H9 (cell line): ENCODE measurements at regions not wholly inside any gene's neighbourhood (a gene's known extent, or its start where the extent isn't known, plus 50 kb on each side); places are given as distances from the start of the nearest gene placed in this dataset.

ENCODE experiments used
- DNase-seq: peaks from one replicate; pipeline ENCODE4 v3.0.0-alpha.2; 2017
- H2AFZ ChIP-seq: one replicate; pipeline ENCODE4 v1.6.1; 2013; ENCODE audit warnings: mild to moderate bottlenecking, low read length, control low read depth, moderate library complexity
- H2AK5ac ChIP-seq: 2 replicates; pipeline ENCODE4 v1.6.1; 2013; ENCODE audit warnings: low read length, control low read depth, mixed read lengths; ENCODE audit not compliant: insufficient read length
- H2BK120ac ChIP-seq: one replicate; pipeline ENCODE4 v1.6.1; 2013; ENCODE audit warnings: low read depth, mild to moderate bottlenecking, low read length, control low read depth, inconsistent platforms; ENCODE audit not compliant: poor library complexity, severe bottlenecking
- H2BK12ac ChIP-seq: 2 replicates; pipeline ENCODE4 v1.6.1; 2013; ENCODE audit warnings: low read length, control low read depth, mixed read lengths, low read depth; ENCODE audit not compliant: insufficient read length
- H2BK15ac ChIP-seq: 2 replicates; pipeline ENCODE4 v1.6.1; 2013; ENCODE audit warnings: low read depth, low read length, control low read depth
- H2BK20ac ChIP-seq: one replicate; pipeline ENCODE4 v1.6.1; 2013; ENCODE audit warnings: low read depth, mild to moderate bottlenecking, low read length, control low read depth, inconsistent platforms; ENCODE audit not compliant: poor library complexity, severe bottlenecking
- H2BK5ac ChIP-seq: 2 replicates; pipeline ENCODE4 v1.6.1; 2013; ENCODE audit warnings: low read length, control low read depth, mixed read lengths; ENCODE audit not compliant: insufficient read length
- H3K14ac ChIP-seq: 2 replicates; pipeline ENCODE4 v1.6.1; 2013; ENCODE audit warnings: low read length, control low read depth; ENCODE audit not compliant: insufficient read depth
- H3K18ac ChIP-seq: 2 replicates; pipeline ENCODE4 v1.6.1; 2013; ENCODE audit warnings: low read depth, mild to moderate bottlenecking, mixed read lengths, low read length, control low read depth; ENCODE audit not compliant: insufficient read length
- H3K23ac ChIP-seq: 2 replicates; pipeline ENCODE4 v1.6.1; 2013; ENCODE audit warnings: low read length, control low read depth, mixed read lengths, low read depth; ENCODE audit not compliant: insufficient read length
- H3K23me2 ChIP-seq: 2 replicates; pipeline ENCODE4 v1.6.1; 2013; ENCODE audit warnings: low read depth, mild to moderate bottlenecking, mixed read lengths, low read length, control low read depth; ENCODE audit not compliant: insufficient read length, poor library complexity, severe bottlenecking
- H3K27ac ChIP-seq: 2 replicates; pipeline ENCODE4 v1.5.1; 2013; ENCODE audit warnings: low read length, control low read depth, mixed read lengths, low read depth; ENCODE audit not compliant: insufficient read length
- H3K27me3 ChIP-seq: 2 replicates; pipeline ENCODE4 v1.6.1; 2013; ENCODE audit warnings: low read length, control low read depth, inconsistent platforms; ENCODE audit not compliant: insufficient read depth
- H3K4ac ChIP-seq: 2 replicates; pipeline ENCODE4 v1.6.1; 2013; ENCODE audit warnings: low read depth, mild to moderate bottlenecking, control low read depth, inconsistent platforms, low read length, moderate library complexity
- H3K4me1 ChIP-seq: 2 replicates; pipeline ENCODE4 v1.6.1; 2013; ENCODE audit warnings: low read length, control low read depth, inconsistent platforms; ENCODE audit not compliant: insufficient read depth
- H3K4me2 ChIP-seq: 2 replicates; pipeline ENCODE4 v1.6.1; 2013; ENCODE audit warnings: low read length, control low read depth, mixed read lengths; ENCODE audit not compliant: insufficient read length, insufficient read depth
- H3K56ac ChIP-seq: 2 replicates; pipeline ENCODE4 v1.6.1; 2013; ENCODE audit warnings: low read depth, mild to moderate bottlenecking, mixed read lengths, low read length, control low read depth; ENCODE audit not compliant: insufficient read length
- H3K79me1 ChIP-seq: 2 replicates; pipeline ENCODE4 v1.6.1; 2013; ENCODE audit warnings: low read depth, mild to moderate bottlenecking, moderate library complexity, low read length, control low read depth, inconsistent platforms; ENCODE audit not compliant: insufficient read depth, poor library complexity, severe bottlenecking
- H3K79me2 ChIP-seq: 2 replicates; pipeline ENCODE4 v1.6.1; 2013; ENCODE audit warnings: low read length, control low read depth, inconsistent platforms; ENCODE audit not compliant: insufficient read depth
- H3K9ac ChIP-seq: 2 replicates; pipeline ENCODE4 v1.6.1; 2013; ENCODE audit warnings: low read length, control low read depth, mixed read lengths; ENCODE audit not compliant: insufficient read length; ENCODE audit errors: extremely low read depth
- H3K9me3 ChIP-seq: one replicate; pipeline ENCODE4 v1.6.1; 2013; ENCODE audit warnings: low read depth, low read length, inconsistent platforms; ENCODE audit not compliant: control insufficient read depth
- H3T11ph ChIP-seq: one replicate; pipeline ENCODE4 v1.6.1; 2013; ENCODE audit warnings: mild to moderate bottlenecking, low read length, control low read depth, inconsistent platforms
- H4K20me1 ChIP-seq: one replicate; pipeline ENCODE4 v1.6.1; 2013; ENCODE audit not compliant: control insufficient read depth, insufficient read length, insufficient read depth
- H4K5ac ChIP-seq: 2 replicates; pipeline ENCODE4 v1.6.1; 2013; ENCODE audit warnings: low read depth, mild to moderate bottlenecking, mixed read lengths, low read length, control low read depth; ENCODE audit not compliant: insufficient read length
- H4K8ac ChIP-seq: replicated peaks from 2 replicates; pipeline ENCODE4 v1.6.1; 2013; ENCODE audit warnings: low read length, control low read depth, mixed read lengths, low read depth; ENCODE audit not compliant: insufficient read length
- H4K91ac ChIP-seq: 2 replicates; pipeline ENCODE4 v1.6.1; 2013; ENCODE audit warnings: low read depth, mild to moderate bottlenecking, moderate library complexity, mixed read lengths, low read length, control low read depth; ENCODE audit not compliant: insufficient read length
- H3K27ac Mint-ChIP-seq, 3 experiments: 2 replicates in 2 of 3; 3 replicates in 1 of 3; pipeline ENCODE4 v1.8.0; 2020 to 2021; ENCODE audit warnings: mixed read lengths in 3 of 3, mild to moderate bottlenecking in 1 of 3, moderate library complexity in 1 of 3
- H3K27me3 Mint-ChIP-seq: 2 replicates; pipeline ENCODE4 v1.8.0; 2021; ENCODE audit warnings: low read depth, mild to moderate bottlenecking, moderate library complexity, mixed read lengths
- H3K36me3 Mint-ChIP-seq, 3 experiments: 2 replicates in 2 of 3; 3 replicates in 1 of 3; pipeline ENCODE4 v1.8.0; 2020 to 2021; ENCODE audit warnings: low read depth in 3 of 3, mixed read lengths in 3 of 3; ENCODE audit not compliant: insufficient read depth in 1 of 3
- H3K4me1 Mint-ChIP-seq, 2 experiments: 2 replicates each; pipeline ENCODE4 v1.8.0; 2020; ENCODE audit warnings: mixed read lengths in 2 of 2
- H3K4me3 Mint-ChIP-seq, 2 experiments: 2 replicates in 1 of 2; 3 replicates in 1 of 2; pipeline ENCODE4 v1.8.0; 2020 to 2021; ENCODE audit warnings: mild to moderate bottlenecking in 2 of 2, mixed read lengths in 2 of 2, moderate library complexity in 1 of 2
- H3K9me3 Mint-ChIP-seq, 2 experiments: 2 replicates in 1 of 2; 3 replicates in 1 of 2; pipeline ENCODE4 v1.8.0; 2020; ENCODE audit warnings: mild to moderate bottlenecking in 2 of 2, mixed read lengths in 2 of 2, moderate library complexity in 1 of 2
- WGBS: extraction: QIAGEN DNeasy Blood & Tissue Kit; methylation state at CpG from one replicate; pipeline ENCODE4 v1.1.7; 2013; ENCODE audit warnings: missing lambda C conversion rate, low lambda C conversion rate, mixed read lengths; ENCODE audit not compliant: insufficient read length; ENCODE audit errors: extremely low coverage; 5-methylcytosine and 5-hydroxymethylcytosine counted together
- TF ChIP-seq, protein P1 (sequence below): fragments of 200-600 bp; sonication (generic); conservative IDR thresholded peaks from 3 replicates; pipeline ENCODE4 v1.8.0; 2021; ENCODE audit warnings: antibody characterized with exemption, mild to moderate bottlenecking

DNA sequence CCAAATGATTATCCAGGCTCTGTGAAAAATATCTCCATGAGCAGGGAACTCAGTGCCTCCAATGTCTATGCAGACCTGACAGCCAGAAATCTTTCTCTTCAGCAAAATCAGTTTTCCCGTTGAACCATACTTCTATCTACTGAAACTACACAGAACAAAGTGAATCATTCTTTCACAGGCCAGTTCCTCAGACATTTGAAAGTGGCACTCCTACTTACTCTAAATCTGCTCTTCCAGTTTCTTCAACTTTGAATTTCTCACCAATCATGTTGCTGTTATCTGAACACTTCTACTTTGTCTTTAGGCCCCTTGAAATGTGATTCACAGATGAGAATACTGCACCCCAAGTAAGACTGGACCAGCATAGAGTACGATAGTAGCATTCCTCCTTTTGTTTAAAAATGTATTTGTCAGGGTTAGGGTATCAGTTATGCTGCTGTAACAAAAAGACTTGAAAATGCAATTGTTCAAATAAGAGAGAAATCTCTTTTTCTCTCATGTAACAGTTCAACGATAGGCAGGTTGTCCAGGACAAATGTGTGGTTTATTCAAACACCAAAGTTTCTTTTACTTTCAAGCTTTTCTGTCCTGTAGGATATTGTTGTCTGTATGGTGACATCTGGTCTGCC is 210.6 kb upstream of the KLF3 start:
- H3K9me3 Mint-ChIP-seq: peaks cover 15% of the 10 kb centered on the region in 2 experiments

More for the DNA sequence above, 210.6 kb upstream of the KLF3 start:
- H3K18ac ChIP-seq: no peak overlapping the region
- H3K23me2 ChIP-seq: no peaks in the 10 kb centered on the region
- H3K79me1 ChIP-seq: no peaks in the 10 kb centered on the region
- H2BK5ac ChIP-seq: no peak overlapping the region
- no peak overlapping the region for H2BK20ac ChIP-seq
- TF ChIP-seq, protein P1, sequence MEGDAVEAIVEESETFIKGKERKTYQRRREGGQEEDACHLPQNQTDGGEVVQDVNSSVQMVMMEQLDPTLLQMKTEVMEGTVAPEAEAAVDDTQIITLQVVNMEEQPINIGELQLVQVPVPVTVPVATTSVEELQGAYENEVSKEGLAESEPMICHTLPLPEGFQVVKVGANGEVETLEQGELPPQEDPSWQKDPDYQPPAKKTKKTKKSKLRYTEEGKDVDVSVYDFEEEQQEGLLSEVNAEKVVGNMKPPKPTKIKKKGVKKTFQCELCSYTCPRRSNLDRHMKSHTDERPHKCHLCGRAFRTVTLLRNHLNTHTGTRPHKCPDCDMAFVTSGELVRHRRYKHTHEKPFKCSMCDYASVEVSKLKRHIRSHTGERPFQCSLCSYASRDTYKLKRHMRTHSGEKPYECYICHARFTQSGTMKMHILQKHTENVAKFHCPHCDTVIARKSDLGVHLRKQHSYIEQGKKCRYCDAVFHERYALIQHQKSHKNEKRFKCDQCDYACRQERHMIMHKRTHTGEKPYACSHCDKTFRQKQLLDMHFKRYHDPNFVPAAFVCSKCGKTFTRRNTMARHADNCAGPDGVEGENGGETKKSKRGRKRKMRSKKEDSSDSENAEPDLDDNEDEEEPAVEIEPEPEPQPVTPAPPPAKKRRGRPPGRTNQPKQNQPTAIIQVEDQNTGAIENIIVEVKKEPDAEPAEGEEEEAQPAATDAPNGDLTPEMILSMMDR: no peak
- no peak overlapping the region for H3K23ac ChIP-seq
- Mint-ChIP-seq H3K27ac (no peak overlapping the region), H3K27me3 (peaks cover 1% of the 10 kb centered on the region; the same call in 1 of the 2 replicates), H3K36me3 (peaks cover 3 to 11% (median 7%) of the 10 kb centered on the region in 3 experiments), H3K4me1 (no peaks in the 10 kb centered on the region; a peak in 2 of 4 replicates), H3K4me3 (no peak overlapping the region)
- no peak overlapping the region for H2AK5ac ChIP-seq
- H2BK15ac ChIP-seq: no peak overlapping the region
- no peak overlapping the region for H4K91ac ChIP-seq
- no peak overlapping the region for H4K5ac ChIP-seq
- DNase-seq: no peak
- no peak overlapping the region for H4K8ac ChIP-seq
- H3K9me3 ChIP-seq: no peaks in the 10 kb centered on the region
- no peak overlapping the region for H2AFZ ChIP-seq
- H3K79me2 ChIP-seq: no peaks in the 10 kb centered on the region
- H3K14ac ChIP-seq: no peak overlapping the region
- H4K20me1 ChIP-seq: no peaks in the 10 kb centered on the region
- no peak overlapping the region for H2BK12ac ChIP-seq
- H3K4me1 ChIP-seq: no peaks in the 10 kb centered on the region
- no peak overlapping the region for H3T11ph ChIP-seq
- H3K4me2 ChIP-seq: no peak overlapping the region
- no peak overlapping the region for H3K4ac ChIP-seq
- no peak overlapping the region for H3K56ac ChIP-seq
- no peak overlapping the region for H3K27ac ChIP-seq
- no peak overlapping the region for H2BK120ac ChIP-seq
- no peaks in the 10 kb centered on the region for H3K27me3 ChIP-seq
- no CpG with 5 or more reads among the region's 3 CpGs for WGBS
- no peak overlapping the region for H3K9ac ChIP-seq
